ENCODE measurements at regions not wholly inside any gene's neighbourhood (a gene's known extent, or its start where the extent isn't known, plus 50 kb on each side); places are given as distances from the start of the nearest gene placed in this dataset.

DNA sequence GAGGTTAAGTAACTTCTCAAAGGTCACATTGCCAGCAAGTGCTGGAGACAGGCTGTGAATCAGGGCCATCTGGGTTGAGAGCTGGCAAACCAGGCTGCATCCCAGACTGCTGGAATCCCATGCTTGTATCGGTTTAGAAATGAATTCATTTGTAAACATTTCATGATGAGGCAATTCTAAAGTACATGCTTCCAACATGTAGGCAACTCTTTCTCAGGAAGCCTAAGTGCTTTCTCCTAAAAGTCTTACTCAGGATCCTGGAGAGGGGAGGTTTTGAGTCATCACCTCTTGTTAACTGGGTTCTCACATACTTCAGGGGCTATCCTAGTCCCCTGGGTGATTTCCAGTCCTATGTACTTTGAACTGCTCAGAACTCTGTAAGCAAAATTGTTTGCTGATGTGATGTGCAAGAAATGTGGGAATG is 416.5 kb downstream of the MEIS1 start:
- H3K27me3 Mint-ChIP-seq (ENCODE audit: insufficient read depth, unreplicated experiment): no peaks in the 10 kb centered on the region
- CTCF ChIA-PET: interaction anchor here (0.5 kb wide), 1 partner anchor 359 kb away, joined by 3 read pairs; no protein-coding TSS in a partner anchor
- TF ChIP-seq, protein P1, sequence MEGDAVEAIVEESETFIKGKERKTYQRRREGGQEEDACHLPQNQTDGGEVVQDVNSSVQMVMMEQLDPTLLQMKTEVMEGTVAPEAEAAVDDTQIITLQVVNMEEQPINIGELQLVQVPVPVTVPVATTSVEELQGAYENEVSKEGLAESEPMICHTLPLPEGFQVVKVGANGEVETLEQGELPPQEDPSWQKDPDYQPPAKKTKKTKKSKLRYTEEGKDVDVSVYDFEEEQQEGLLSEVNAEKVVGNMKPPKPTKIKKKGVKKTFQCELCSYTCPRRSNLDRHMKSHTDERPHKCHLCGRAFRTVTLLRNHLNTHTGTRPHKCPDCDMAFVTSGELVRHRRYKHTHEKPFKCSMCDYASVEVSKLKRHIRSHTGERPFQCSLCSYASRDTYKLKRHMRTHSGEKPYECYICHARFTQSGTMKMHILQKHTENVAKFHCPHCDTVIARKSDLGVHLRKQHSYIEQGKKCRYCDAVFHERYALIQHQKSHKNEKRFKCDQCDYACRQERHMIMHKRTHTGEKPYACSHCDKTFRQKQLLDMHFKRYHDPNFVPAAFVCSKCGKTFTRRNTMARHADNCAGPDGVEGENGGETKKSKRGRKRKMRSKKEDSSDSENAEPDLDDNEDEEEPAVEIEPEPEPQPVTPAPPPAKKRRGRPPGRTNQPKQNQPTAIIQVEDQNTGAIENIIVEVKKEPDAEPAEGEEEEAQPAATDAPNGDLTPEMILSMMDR (IDR thresholded peaks at IDR 0.05; ENCODE audit: unreplicated experiment): no peak
- intact Hi-C loops (cut with micrococcal nuclease): no loop called here
- peaks cover 9% of the 10 kb centered on the region for H3K4me1 Mint-ChIP-seq (ENCODE audit: insufficient read depth, unreplicated experiment)
- H3K9me3 Mint-ChIP-seq (ENCODE audit: unreplicated experiment): no peaks in the 10 kb centered on the region
- no peaks in the 10 kb centered on the region for H3K36me3 Mint-ChIP-seq (ENCODE audit: insufficient read depth, unreplicated experiment)
- no TSS peak for BruUV-seq (replicated peaks)
- no peak overlapping the region for H3K27ac Mint-ChIP-seq (ENCODE audit: low read depth, unreplicated experiment)
- DNase-seq (ENCODE audit: unreplicated experiment): peak; percentile 61
- no peak overlapping the region for H3K4me3 Mint-ChIP-seq (ENCODE audit: unreplicated experiment)
- POLR2A ChIA-PET: interaction anchor here (0.6 kb wide), 1 partner anchor 838 kb away, joined by 3 read pairs; no protein-coding TSS in a partner anchor

DNA sequence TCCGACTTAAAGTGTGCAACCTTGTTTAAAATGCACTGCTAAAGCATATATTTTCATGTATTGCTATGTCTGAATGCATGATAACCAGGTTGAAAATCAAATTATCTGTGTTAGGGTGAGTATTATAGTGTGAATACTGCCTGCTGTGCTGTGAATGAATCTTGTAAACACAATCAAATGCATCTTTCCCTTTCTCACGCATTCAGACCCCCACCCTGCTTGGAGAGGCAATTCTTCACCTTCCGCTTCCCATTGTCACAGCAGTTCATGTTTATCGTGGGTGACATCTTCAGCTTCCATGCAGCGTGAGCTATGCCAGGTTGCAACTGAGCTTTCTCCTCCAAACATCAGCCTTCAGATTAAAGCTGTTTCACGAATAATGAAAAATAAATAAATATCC is 418.0 kb downstream of the MEIS1 start:
- no TSS peak for BruUV-seq (replicated peaks)
- H3K27me3 Mint-ChIP-seq (ENCODE audit: insufficient read depth, unreplicated experiment): no peaks in the 10 kb centered on the region
- H3K4me3 Mint-ChIP-seq (ENCODE audit: unreplicated experiment): no peak overlapping the region
- intact Hi-C loops (cut with micrococcal nuclease): no loop called here
- no peaks in the 10 kb centered on the region for H3K36me3 Mint-ChIP-seq (ENCODE audit: insufficient read depth, unreplicated experiment)
- TF ChIP-seq, protein P1 (IDR thresholded peaks at IDR 0.05; ENCODE audit: unreplicated experiment): no peak
- peaks cover 9% of the 10 kb centered on the region for H3K4me1 Mint-ChIP-seq (ENCODE audit: insufficient read depth, unreplicated experiment)
- H3K27ac Mint-ChIP-seq (ENCODE audit: low read depth, unreplicated experiment): no peak overlapping the region
- ChIA-PET POLR2A (interaction anchor here (1.1 to 1.9 kb wide), 3 partner anchors 11 to 38 kb away, joined by 3 to 6 read pairs (median 4); no protein-coding TSS in a partner anchor), CTCF (no interaction called here)
- H3K9me3 Mint-ChIP-seq (ENCODE audit: unreplicated experiment): peaks cover 5% of the 10 kb centered on the region
- DNase-seq (ENCODE audit: unreplicated experiment): no peak

DNA sequence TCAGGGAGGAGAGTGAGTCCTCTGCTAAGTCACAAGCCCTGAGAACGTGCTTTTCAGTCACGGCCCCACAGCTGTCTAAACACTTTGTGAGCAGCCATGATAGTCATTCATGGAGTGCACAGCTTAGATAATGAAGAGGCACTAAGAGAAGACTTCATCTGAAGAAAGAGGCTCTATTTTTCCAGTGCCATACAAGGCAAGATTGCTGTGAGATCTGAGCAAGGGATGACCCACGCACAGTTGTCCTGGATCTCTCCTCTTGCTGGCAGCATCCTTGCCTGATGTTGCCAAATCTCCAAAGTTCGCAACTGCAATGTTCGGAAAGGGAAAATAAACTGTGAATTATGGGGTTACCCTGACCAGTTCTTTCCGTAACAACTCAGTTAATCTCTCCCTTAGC is 418.7 kb downstream of the MEIS1 start:
- H3K4me3 Mint-ChIP-seq (ENCODE audit: unreplicated experiment): no peak overlapping the region
- BruUV-seq (replicated peaks): no TSS peak
- intact Hi-C loops (cut with micrococcal nuclease): no loop called here
- TF ChIP-seq, protein P1 (IDR thresholded peaks at IDR 0.05; ENCODE audit: unreplicated experiment): no peak
- H3K27me3 Mint-ChIP-seq (ENCODE audit: insufficient read depth, unreplicated experiment): no peaks in the 10 kb centered on the region
- no peaks in the 10 kb centered on the region for H3K36me3 Mint-ChIP-seq (ENCODE audit: insufficient read depth, unreplicated experiment)
- CTCF ChIA-PET: interaction anchor here (0.6 kb wide), 1 partner anchor 708 kb away, joined by 3 read pairs; no protein-coding TSS in a partner anchor
- H3K9me3 Mint-ChIP-seq (ENCODE audit: unreplicated experiment): peaks cover 7% of the 10 kb centered on the region
- H3K27ac Mint-ChIP-seq (ENCODE audit: low read depth, unreplicated experiment): peak overlapping the region; percentile 10
- DNase-seq (ENCODE audit: unreplicated experiment): no peak
- H3K4me1 Mint-ChIP-seq (ENCODE audit: insufficient read depth, unreplicated experiment): peaks cover 9% of the 10 kb centered on the region
- POLR2A ChIA-PET: interaction anchor here (1.1 to 1.9 kb wide), 3 partner anchors 10 to 37 kb away, joined by 3 to 6 read pairs (median 4); no protein-coding TSS in a partner anchor

DNA sequence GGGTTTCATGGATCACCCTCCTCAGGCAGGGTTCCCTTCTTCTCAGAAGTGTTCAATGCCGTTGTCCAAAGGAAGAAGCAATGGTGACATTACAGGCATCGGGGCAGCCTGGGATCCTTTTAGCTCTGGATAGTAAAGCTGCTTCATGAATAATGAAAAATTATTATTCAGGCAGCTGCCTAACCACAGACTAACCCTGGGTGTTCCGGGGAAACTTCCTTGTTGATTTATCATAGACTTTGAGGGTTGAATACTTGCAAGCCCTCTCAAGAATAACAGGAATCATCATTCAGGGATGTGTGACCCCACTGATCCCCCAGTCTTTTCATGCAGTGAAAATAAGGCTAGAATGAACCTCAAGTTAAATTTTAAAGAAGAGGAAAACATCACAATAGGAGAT is 419.4 kb downstream of the MEIS1 start:
- BruUV-seq (replicated peaks): no TSS peak
- intact Hi-C loops (cut with micrococcal nuclease): no loop called here
- TF ChIP-seq, protein P1 (IDR thresholded peaks at IDR 0.05; ENCODE audit: unreplicated experiment): no peak
- Mint-ChIP-seq H3K9me3 (ENCODE audit: unreplicated experiment) (peaks cover 7% of the 10 kb centered on the region), H3K36me3 (ENCODE audit: insufficient read depth, unreplicated experiment) (no peaks in the 10 kb centered on the region), H3K27me3 (ENCODE audit: insufficient read depth, unreplicated experiment) (no peaks in the 10 kb centered on the region), H3K4me3 (ENCODE audit: unreplicated experiment) (no peak overlapping the region), H3K4me1 (ENCODE audit: insufficient read depth, unreplicated experiment) (peaks cover 9% of the 10 kb centered on the region), H3K27ac (ENCODE audit: low read depth, unreplicated experiment) (peak overlapping the region; percentile 10)
- CTCF ChIA-PET: interaction anchor here (0.6 kb wide), 1 partner anchor 707 kb away, joined by 3 read pairs; no protein-coding TSS in a partner anchor
- POLR2A ChIA-PET: interaction anchor here (0.8 to 1.9 kb wide), 3 partner anchors 8 to 12 kb away, joined by 4 to 6 read pairs (median 4); no protein-coding TSS in a partner anchor
- no peak for DNase-seq (ENCODE audit: unreplicated experiment)

All from MCF 10A (cell line).